Upper lobe of left lung (tissue), 4 donors: ENCODE measurements at regions not wholly inside any gene's neighbourhood (a gene's known extent, or its start where the extent isn't known, plus 50 kb on each side); places are given as distances from the start of the nearest gene placed in this dataset.

Experiments used
- POLR2A ChIP-seq, 4 donors: fragments of 450-650 bp; IDR thresholded peaks; one replicate each; pipeline ENCODE4 v1.5.1; 2016 to 2017; ENCODE audit warnings: antibody characterized with exemption in 4 of 4, mild to moderate bottlenecking in 2 of 4
- TF ChIP-seq, protein P1 (sequence below), 6 experiments: fragments of 450-650 bp in 4 of 6; fragments of 200-600 bp in 2 of 6; sonication (generic) in 2 of 6; IDR thresholded peaks; one replicate each; pipeline ENCODE4 v1.5.1; 2016 to 2019; ENCODE audit warnings: antibody characterized with exemption in 6 of 6

- TF ChIP-seq, protein P1, sequence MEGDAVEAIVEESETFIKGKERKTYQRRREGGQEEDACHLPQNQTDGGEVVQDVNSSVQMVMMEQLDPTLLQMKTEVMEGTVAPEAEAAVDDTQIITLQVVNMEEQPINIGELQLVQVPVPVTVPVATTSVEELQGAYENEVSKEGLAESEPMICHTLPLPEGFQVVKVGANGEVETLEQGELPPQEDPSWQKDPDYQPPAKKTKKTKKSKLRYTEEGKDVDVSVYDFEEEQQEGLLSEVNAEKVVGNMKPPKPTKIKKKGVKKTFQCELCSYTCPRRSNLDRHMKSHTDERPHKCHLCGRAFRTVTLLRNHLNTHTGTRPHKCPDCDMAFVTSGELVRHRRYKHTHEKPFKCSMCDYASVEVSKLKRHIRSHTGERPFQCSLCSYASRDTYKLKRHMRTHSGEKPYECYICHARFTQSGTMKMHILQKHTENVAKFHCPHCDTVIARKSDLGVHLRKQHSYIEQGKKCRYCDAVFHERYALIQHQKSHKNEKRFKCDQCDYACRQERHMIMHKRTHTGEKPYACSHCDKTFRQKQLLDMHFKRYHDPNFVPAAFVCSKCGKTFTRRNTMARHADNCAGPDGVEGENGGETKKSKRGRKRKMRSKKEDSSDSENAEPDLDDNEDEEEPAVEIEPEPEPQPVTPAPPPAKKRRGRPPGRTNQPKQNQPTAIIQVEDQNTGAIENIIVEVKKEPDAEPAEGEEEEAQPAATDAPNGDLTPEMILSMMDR (IDR thresholded peaks at IDR 0.05): no peak
- TF ChIP-seq POLR2A (IDR thresholded peaks at IDR 0.05): no peak
These were observed 552.8 kb downstream of the MIAT start for GRCh38 chr22:27210111-27210730.
